HepG2 (cell line): ENCODE measurements at regions not wholly inside any gene's neighbourhood (a gene's known extent, or its start where the extent isn't known, plus 50 kb on each side); places are given as distances from the start of the nearest gene placed in this dataset.

Experiments used
- ATAC-seq: fragments of 200-7000 bp; cut with Tn5 transposase; 3 replicates; pipeline ENCODE4 v1.9.1; 2020; ENCODE audit warnings: mild to moderate bottlenecking, moderate library complexity
- BruUV-seq: library from RNA; stranded (reverse); fragments of 400-500 nt; replicated peaks from 2 replicates; lab custom pipeline; 2021; lab: Mats Ljungman, UMichigan
- CTCF ChIA-PET: fragments of 300-600 bp; formaldehyde crosslinking; extraction: SDS; loops from one replicate; lab custom pipeline; 2021; ENCODE audit warnings: low total read pairs, inconsistent platforms, low intra/inter-chr PET ratio; lab: Yijun Ruan, JAX
- POLR2A ChIA-PET: fragments of 350-600 bp; sonication (Branson Sonifier 250); formaldehyde crosslinking; loops from one replicate; lab custom pipeline; 2020; ENCODE audit warnings: antibody characterized with exemption, inconsistent platforms; lab: Yijun Ruan, JAX
- DNase-seq: peaks from one replicate; pipeline ENCODE4 v3.0.0-alpha.2; 2015; ENCODE audit warnings: low spot score
- FAIRE-seq: peaks from 3 replicates; lab custom pipeline; 2011; peaks lifted over from hg19 to GRCh38; lab: Jason Lieb, UNC
- H2AFZ ChIP-seq: one replicate; pipeline ENCODE4 v1.6.1; 2011; ENCODE audit warnings: low read length, inconsistent platforms
- H3K27ac ChIP-seq: fragments of 300-600 bp; 3 replicates; pipeline ENCODE4 v1.8.0; 2011; ENCODE audit warnings: mixed run types, mild to moderate bottlenecking, mixed read lengths, low read length, inconsistent platforms; ENCODE audit not compliant: insufficient read depth; ENCODE audit errors: extremely low read length
- H3K27me3 ChIP-seq, 2 experiments: fragments of 200-600 bp in 1 of 2; 2 replicates in 1 of 2; 3 replicates in 1 of 2; pipeline versions ENCODE4 v1.6.0 to v1.8.0; 2011; ENCODE audit warnings: low read length in 2 of 2, mild to moderate bottlenecking in 2 of 2, moderate library complexity in 2 of 2, inconsistent platforms in 1 of 2; ENCODE audit not compliant: insufficient read depth in 2 of 2, control insufficient read depth in 1 of 2
- H3K36me3 ChIP-seq, 2 experiments: fragments of 200-600 bp in 1 of 2; replicated peaks in 1 of 2; 2 replicates in 1 of 2; 3 replicates in 1 of 2; pipeline versions ENCODE4 v1.5.1 to v1.8.0; 2011; ENCODE audit warnings: low read length in 2 of 2, inconsistent platforms in 1 of 2; ENCODE audit not compliant: insufficient read depth in 2 of 2, control insufficient read depth in 1 of 2
- H3K4me1 ChIP-seq: 2 replicates; pipeline ENCODE4 v1.5.1; 2012; ENCODE audit warnings: low read length, inconsistent platforms; ENCODE audit not compliant: insufficient read depth
- H3K4me2 ChIP-seq: 2 replicates; pipeline ENCODE4 v1.6.0; 2011; ENCODE audit warnings: low read depth, low read length, inconsistent platforms
- H3K4me3 ChIP-seq, 3 experiments: fragments of 200-600 bp in 1 of 3; sonication (generic), shearing (Covaris generic) in 1 of 3; replicated peaks in 1 of 3; 2 replicates each; pipeline ENCODE4 v1.5.1; 2011 to 2016; ENCODE audit warnings: low read length in 3 of 3, inconsistent platforms in 2 of 3, low read depth in 2 of 3, mild to moderate bottlenecking in 2 of 3, control low read depth in 1 of 3, mixed read lengths in 1 of 3; ENCODE audit not compliant: insufficient read depth in 1 of 3
- H3K79me2 ChIP-seq: one replicate; pipeline ENCODE4 v1.6.1; 2011; ENCODE audit warnings: low read length, inconsistent platforms; ENCODE audit not compliant: insufficient read depth
- H3K9ac ChIP-seq: 2 replicates; pipeline ENCODE4 v1.6.0; 2011; ENCODE audit warnings: mild to moderate bottlenecking, low read depth, low read length, inconsistent platforms; ENCODE audit not compliant: insufficient read depth
- H3K9me3 ChIP-seq: 2 replicates; pipeline ENCODE4 v1.5.1; 2012; ENCODE audit warnings: mild to moderate bottlenecking, low read length
- H4K20me1 ChIP-seq: 2 replicates; pipeline ENCODE4 v1.6.0; 2011; ENCODE audit warnings: inconsistent platforms, mild to moderate bottlenecking, low read length, moderate library complexity; ENCODE audit not compliant: insufficient read depth
- CEBPB ChIP-seq: IDR thresholded peaks from 2 replicates; pipeline ENCODE4 v1.6.1; 2011; ENCODE audit warnings: low read depth, low read length, improper control_type of control experiment, borderline replicate concordance
- HNRNPK ChIP-seq: fragments of 200-400 bp; formaldehyde crosslinking; IDR thresholded peaks from 2 replicates; pipeline ENCODE4 v1.6.1; 2018; ENCODE audit warnings: low read length, low read depth, moderate library complexity, mild to moderate bottlenecking; ENCODE audit not compliant: poor library complexity, severe bottlenecking
- KLF15 ChIP-seq: sonication (generic); formaldehyde crosslinking; IDR thresholded peaks from 2 replicates; pipeline ENCODE4 v1.8.1; 2023; ENCODE audit warnings: borderline replicate concordance, mild to moderate bottlenecking, inconsistent platforms, missing genetic modification reagents, mixed read lengths
- LCORL ChIP-seq, 2 experiments: fragments of 450-650 bp in 1 of 2; sonication (generic) in 1 of 2; formaldehyde crosslinking in 1 of 2; IDR thresholded peaks; 2 replicates each; pipeline versions ENCODE4 v1.5.0 to v1.6.1; 2017 to 2020; ENCODE audit warnings: antibody characterized with exemption in 1 of 2, missing genetic modification reagents in 1 of 2
- MED1 ChIP-seq: sonication (generic); formaldehyde crosslinking; IDR thresholded peaks from 2 replicates; pipeline ENCODE4 v1.4.0; 2020; ENCODE audit warnings: missing genetic modification reagents
- ZNF121 ChIP-seq: sonication (generic); formaldehyde crosslinking; IDR thresholded peaks from 2 replicates; pipeline ENCODE4 v1.5.0; 2020; ENCODE audit warnings: mild to moderate bottlenecking, missing genetic modification reagents
- WGBS: methylation state at CpG from one replicate; pipeline ENCODE4 v1.1.6; 2017; ENCODE audit warnings: low lambda C conversion rate; 5-methylcytosine and 5-hydroxymethylcytosine counted together
- in situ Hi-C: cut with HindIII; loops from 2 replicates; pipeline ENCODE4 v1.10.0; 2017; ENCODE audit warnings: low pct_unique_long_range_greater_than_20kb; ENCODE audit not compliant: extremely low pct_ligation_motif_present
- intact Hi-C: fragments of 100-400 bp; cut with micrococcal nuclease; formaldehyde crosslinking; loops from one replicate; pipeline ENCODE4 v1.10.0; 2022; ENCODE audit not compliant: unreplicated experiment
- TF ChIP-seq, protein P1 (sequence below): sonication (generic); formaldehyde crosslinking; IDR thresholded peaks from 2 replicates; pipeline ENCODE4 v1.5.0; 2020; ENCODE audit warnings: mild to moderate bottlenecking, missing genetic modification reagents

DNA sequence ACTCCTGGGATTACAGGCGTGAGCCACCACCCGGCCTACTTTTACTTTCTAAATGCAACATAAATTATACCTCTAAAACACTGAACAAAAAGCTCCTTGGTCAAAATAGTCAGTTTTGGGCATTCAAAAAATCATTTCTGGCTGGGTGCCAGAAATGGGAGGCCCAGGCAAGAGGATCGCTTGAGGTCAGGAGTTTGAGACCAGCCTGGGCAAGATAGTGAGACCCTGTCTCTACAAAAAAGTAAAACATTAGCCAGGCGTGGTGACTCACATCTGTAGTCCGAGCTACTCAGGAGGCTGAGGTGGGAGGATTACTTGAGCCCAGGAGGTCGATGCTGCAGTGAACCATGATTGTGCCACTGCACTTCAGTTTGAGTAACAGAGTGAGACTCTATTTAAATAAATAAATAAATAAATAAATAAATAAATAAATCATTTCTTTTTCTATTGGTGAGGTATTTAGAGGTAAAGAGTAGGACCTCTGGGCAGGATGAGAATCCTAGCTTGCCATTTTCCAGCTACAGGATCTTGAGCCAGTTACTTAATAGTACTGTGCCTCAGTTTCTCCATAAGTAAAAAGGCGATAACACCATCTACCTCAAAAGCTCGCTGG, 87.6 kb downstream of the SKIDA1 start:
- Histone ChIP-seq H3K27ac (no peak overlapping the region), H3K4me3 (no peak overlapping the region), H3K36me3 (no peaks in the 10 kb centered on the region), H3K79me2 (no peaks in the 10 kb centered on the region), H3K27me3 (peaks cover 2 to 15% of the 10 kb centered on the region in 2 experiments; a peak in 2 of 5 replicates), H2AFZ (no peak overlapping the region), H3K9me3 (no peaks in the 10 kb centered on the region), H3K4me2 (no peak overlapping the region), H4K20me1 (no peaks in the 10 kb centered on the region), H3K4me1 (no peaks in the 10 kb centered on the region), H3K9ac (no peak overlapping the region)
- ChIA-PET POLR2A (no interaction called here), CTCF (no interaction called here)
- TF ChIP-seq HNRNPK (no peak), KLF15 (no peak), ZNF121 (CRISPR knock-in tag) (peak; percentile 66; the same call in 1 of the 2 replicates), LCORL (IDR thresholded peaks at IDR 0.05) (peak; percentile 87), LCORL (CRISPR knock-in tag; IDR thresholded peaks at IDR 0.05) (no peak), MED1 (CRISPR knock-in tag) (no peak), CEBPB (no peak)
- TF ChIP-seq, protein P1, sequence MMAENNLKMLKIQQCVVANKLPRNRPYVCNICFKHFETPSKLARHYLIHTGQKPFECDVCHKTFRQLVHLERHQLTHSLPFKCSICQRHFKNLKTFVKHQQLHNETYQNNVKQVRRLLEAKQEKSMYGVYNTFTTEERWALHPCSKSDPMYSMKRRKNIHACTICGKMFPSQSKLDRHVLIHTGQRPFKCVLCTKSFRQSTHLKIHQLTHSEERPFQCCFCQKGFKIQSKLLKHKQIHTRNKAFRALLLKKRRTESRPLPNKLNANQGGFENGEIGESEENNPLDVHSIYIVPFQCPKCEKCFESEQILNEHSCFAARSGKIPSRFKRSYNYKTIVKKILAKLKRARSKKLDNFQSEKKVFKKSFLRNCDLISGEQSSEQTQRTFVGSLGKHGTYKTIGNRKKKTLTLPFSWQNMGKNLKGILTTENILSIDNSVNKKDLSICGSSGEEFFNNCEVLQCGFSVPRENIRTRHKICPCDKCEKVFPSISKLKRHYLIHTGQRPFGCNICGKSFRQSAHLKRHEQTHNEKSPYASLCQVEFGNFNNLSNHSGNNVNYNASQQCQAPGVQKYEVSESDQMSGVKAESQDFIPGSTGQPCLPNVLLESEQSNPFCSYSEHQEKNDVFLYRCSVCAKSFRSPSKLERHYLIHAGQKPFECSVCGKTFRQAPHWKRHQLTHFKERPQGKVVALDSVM (CRISPR knock-in tag), result peak; percentile 82
- ATAC-seq (no peak), FAIRE-seq (no peak), DNase-seq (no peak)
- 17% methylated on average over 8 of the region's 8 CpGs for WGBS
- in situ Hi-C loops (no loop called here), intact Hi-C loops (no loop called here)
- BruUV-seq, result no TSS peak
